GM12872 (cell line): ENCODE measurements at regions not wholly inside any gene's neighbourhood (a gene's known extent, or its start where the extent isn't known, plus 50 kb on each side); places are given as distances from the start of the nearest gene placed in this dataset.

ENCODE experiments used
- TF ChIP-seq, protein P1 (sequence below): IDR thresholded peaks from 3 replicates; pipeline ENCODE4 v1.5.1; 2011; ENCODE audit warnings: low read depth, mild to moderate bottlenecking, low read length, moderate library complexity; ENCODE audit not compliant: insufficient read depth

DNA sequence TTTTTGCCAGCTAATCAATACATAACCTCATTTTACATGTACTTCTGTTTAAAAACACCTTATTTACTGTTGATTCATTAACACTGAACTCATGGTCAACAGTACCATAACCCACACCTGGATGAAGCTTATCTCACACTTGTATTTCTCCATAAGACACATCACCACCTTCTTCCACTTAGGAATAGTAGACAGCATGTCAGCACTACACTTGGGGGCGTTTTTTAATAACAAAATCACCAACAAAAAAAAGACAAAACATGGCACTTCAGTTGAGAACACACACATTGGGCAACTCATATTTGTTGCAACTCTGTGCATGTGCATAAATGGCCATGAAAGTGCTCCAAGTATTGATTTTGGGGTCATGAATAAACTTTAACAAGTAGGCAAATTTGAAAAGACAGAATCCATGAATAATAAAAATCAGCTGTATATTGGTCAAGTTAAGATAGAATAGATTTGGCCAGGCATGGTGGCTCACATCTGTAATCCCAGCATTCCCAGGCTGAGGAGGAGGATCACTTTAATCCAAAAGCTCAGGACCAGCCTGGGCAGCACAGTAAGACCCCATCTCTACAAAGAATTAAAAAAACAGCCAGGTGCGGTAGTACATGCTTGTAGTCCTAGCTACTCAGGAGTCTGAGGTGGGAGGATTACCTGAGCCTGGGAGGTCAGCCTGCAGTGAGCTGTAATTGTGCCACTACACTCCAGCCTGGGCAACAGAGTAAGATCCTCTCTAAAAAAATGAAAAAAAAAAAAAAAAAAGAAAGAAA lies 84.4 kb upstream of the SRD5A2 start:
- TF ChIP-seq, protein P1, sequence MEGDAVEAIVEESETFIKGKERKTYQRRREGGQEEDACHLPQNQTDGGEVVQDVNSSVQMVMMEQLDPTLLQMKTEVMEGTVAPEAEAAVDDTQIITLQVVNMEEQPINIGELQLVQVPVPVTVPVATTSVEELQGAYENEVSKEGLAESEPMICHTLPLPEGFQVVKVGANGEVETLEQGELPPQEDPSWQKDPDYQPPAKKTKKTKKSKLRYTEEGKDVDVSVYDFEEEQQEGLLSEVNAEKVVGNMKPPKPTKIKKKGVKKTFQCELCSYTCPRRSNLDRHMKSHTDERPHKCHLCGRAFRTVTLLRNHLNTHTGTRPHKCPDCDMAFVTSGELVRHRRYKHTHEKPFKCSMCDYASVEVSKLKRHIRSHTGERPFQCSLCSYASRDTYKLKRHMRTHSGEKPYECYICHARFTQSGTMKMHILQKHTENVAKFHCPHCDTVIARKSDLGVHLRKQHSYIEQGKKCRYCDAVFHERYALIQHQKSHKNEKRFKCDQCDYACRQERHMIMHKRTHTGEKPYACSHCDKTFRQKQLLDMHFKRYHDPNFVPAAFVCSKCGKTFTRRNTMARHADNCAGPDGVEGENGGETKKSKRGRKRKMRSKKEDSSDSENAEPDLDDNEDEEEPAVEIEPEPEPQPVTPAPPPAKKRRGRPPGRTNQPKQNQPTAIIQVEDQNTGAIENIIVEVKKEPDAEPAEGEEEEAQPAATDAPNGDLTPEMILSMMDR, result no peak

GRCh38 chr2:31660812-31661335 lies 80.1 kb upstream of the SRD5A2 start:
- TF ChIP-seq, protein P1, result no peak

GRCh38 chr2:31660165-31660564 lies 79.4 kb upstream of the SRD5A2 start:
- TF ChIP-seq, protein P1, result no peak

DNA sequence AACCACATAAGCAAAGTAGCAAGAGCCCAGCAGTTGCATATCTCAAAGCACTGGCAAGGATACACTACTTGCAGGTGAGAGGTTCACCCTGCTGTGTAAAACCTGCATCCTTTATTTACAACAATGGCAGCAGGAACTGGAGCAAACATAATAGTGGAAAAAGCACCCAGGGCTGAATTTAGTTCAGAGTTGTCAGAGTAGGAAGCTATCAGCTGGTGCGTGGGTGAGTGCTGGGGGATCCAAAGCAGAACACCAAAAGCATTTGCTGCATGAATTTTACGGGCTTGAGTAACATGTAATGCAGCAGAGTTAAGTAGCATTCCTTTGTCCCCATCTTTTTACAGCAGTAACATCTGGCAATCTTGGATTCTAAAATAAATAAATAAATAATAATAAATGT lies 73.5 kb upstream of the SRD5A2 start:
- TF ChIP-seq, protein P1, result no peak

DNA sequence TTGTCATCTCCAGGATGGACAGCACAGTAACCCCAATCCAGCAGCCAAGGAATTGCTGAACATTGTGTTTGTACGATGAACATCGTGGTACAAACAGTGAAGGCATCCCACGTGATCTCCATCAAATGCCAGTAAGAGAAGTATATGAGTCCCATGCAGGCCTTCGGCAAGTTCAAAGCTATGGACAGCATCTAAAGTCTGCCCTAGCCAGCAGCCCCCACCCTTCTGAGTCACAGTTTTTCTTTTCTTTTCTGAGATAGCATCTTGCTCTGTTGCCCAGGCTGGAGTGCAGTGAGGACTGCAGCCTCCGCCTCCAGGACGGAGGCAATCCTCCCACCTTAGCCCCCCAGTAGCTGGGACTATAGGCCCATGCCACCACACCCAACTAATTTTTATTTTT lies 71.0 kb upstream of the SRD5A2 start:
- TF ChIP-seq, protein P1, result no peak

- TF ChIP-seq, protein P1, result no peak
These were observed 70.5 kb upstream of the SRD5A2 start for GRCh38 chr2:31651267-31651666.

DNA sequence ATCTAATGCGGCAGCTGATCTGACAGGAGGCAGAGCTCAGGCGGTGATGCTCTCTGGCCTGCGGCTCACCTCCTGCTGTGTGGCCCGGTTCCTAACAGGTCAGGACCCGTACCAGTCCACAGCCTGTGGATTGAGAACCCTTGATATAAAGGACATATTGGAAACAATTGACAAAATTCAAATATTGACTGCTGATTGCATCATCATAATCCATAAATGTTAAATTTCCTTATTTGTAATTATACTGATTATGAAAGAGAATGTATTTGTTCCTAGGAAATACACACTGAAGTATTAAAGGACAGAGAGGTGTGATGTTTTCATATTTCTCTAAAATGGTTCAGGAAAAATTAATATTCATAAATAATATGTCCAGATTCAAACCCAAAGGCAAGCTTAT lies 63.8 kb upstream of the SRD5A2 start:
- TF ChIP-seq, protein P1, result no peak
